ENCODE measurements at regions not wholly inside any gene's neighbourhood (a gene's known extent, or its start where the extent isn't known, plus 50 kb on each side); places are given as distances from the start of the nearest gene placed in this dataset.

GRCh38 chr13:106187501-106188095, 347.9 kb downstream of the EFNB2 start:
- Mint-ChIP-seq H3K4me1 (no peaks in the 10 kb centered on the region), H3K9me3 (peaks cover 2% of the 10 kb centered on the region), H3K27ac (no peak overlapping the region), H3K36me3 (ENCODE audit: low read depth) (peaks cover 4% of the 10 kb centered on the region), H3K27me3 (ENCODE audit: low read depth) (peaks cover 12% of the 10 kb centered on the region), H3K4me3 (no peak overlapping the region)
- TF ChIP-seq CTCF (IDR thresholded peaks at IDR 0.05; ENCODE audit: unreplicated experiment in 3 of 3): no peak

GRCh38 chr13:106187101-106187500, 348.4 kb downstream of the EFNB2 start:
- H3K36me3 Mint-ChIP-seq (ENCODE audit: low read depth): peaks cover 4% of the 10 kb centered on the region
- peaks cover 12% of the 10 kb centered on the region for H3K27me3 Mint-ChIP-seq (ENCODE audit: low read depth)
- no peaks in the 10 kb centered on the region for H3K9me3 Mint-ChIP-seq
- H3K4me3 Mint-ChIP-seq: no peak overlapping the region
- no peaks in the 10 kb centered on the region for H3K4me1 Mint-ChIP-seq
- no peak for TF ChIP-seq CTCF (IDR thresholded peaks at IDR 0.05; ENCODE audit: unreplicated experiment in 3 of 3)
- no peak overlapping the region for H3K27ac Mint-ChIP-seq

- peaks cover 2% of the 10 kb centered on the region for H3K9me3 Mint-ChIP-seq
- H3K27me3 Mint-ChIP-seq (ENCODE audit: low read depth): peaks cover 12% of the 10 kb centered on the region
- no peak overlapping the region for H3K27ac Mint-ChIP-seq
- H3K36me3 Mint-ChIP-seq (ENCODE audit: low read depth): peaks cover 4% of the 10 kb centered on the region
- H3K4me1 Mint-ChIP-seq: no peaks in the 10 kb centered on the region
- no peak for TF ChIP-seq CTCF (IDR thresholded peaks at IDR 0.05; ENCODE audit: unreplicated experiment in 3 of 3)
- H3K4me3 Mint-ChIP-seq: no peak overlapping the region
These were observed 349.0 kb downstream of the EFNB2 start for GRCh38 chr13:106186366-106187030.

- no peak overlapping the region for H3K27ac Mint-ChIP-seq
- peaks cover 12% of the 10 kb centered on the region for H3K27me3 Mint-ChIP-seq (ENCODE audit: low read depth)
- no peaks in the 10 kb centered on the region for H3K4me1 Mint-ChIP-seq
- H3K4me3 Mint-ChIP-seq: no peak overlapping the region
- peaks cover 11% of the 10 kb centered on the region for H3K9me3 Mint-ChIP-seq
- TF ChIP-seq CTCF (IDR thresholded peaks at IDR 0.05; ENCODE audit: unreplicated experiment in 3 of 3): no peak
- H3K36me3 Mint-ChIP-seq (ENCODE audit: low read depth): peaks cover 4% of the 10 kb centered on the region
These were observed 350.7 kb downstream of the EFNB2 start for GRCh38 chr13:106184790-106185189.

GRCh38 chr13:106183410-106184065, 351.9 kb downstream of the EFNB2 start:
- no peak for TF ChIP-seq CTCF (IDR thresholded peaks at IDR 0.05; ENCODE audit: unreplicated experiment in 3 of 3)
- H3K9me3 Mint-ChIP-seq: peaks cover 11% of the 10 kb centered on the region

More at GRCh38 chr13:106183410-106184065, 351.9 kb downstream of the EFNB2 start:
- Mint-ChIP-seq H3K36me3 (ENCODE audit: low read depth) (peaks cover 4% of the 10 kb centered on the region), H3K4me1 (no peaks in the 10 kb centered on the region), H3K27ac (peak overlapping the region in 1 of 3 experiments; percentile 82), H3K4me3 (no peak overlapping the region), H3K27me3 (ENCODE audit: low read depth) (peaks cover 12% of the 10 kb centered on the region)
